SKM-1 treated with dmso at 0.1 percent for 144 hours (cell line): ENCODE measurements at regions not wholly inside any gene's neighbourhood (a gene's known extent, or its start where the extent isn't known, plus 50 kb on each side); places are given as distances from the start of the nearest gene placed in this dataset.

ENCODE experiments used
- DNase-seq: peaks from one replicate; lab custom pipeline; 2025; ENCODE audit not compliant: unreplicated experiment; lab: John Stamatoyannopoulos, UW

- no peak for DNase-seq
Observed at GRCh38 chr21:28754127-28754611, 238.5 kb downstream of the LTN1 start.

GRCh38 chr21:28752131-28752530 lies 240.5 kb downstream of the LTN1 start:
- no peak for DNase-seq

GRCh38 chr21:28751176-28751575 lies 241.5 kb downstream of the LTN1 start:
- no peak for DNase-seq

GRCh38 chr21:28750565-28750964 lies 242.1 kb downstream of the LTN1 start:
- no peak for DNase-seq

GRCh38 chr21:28749536-28749935 lies 243.1 kb downstream of the LTN1 start:
- DNase-seq, result no peak

GRCh38 chr21:28747464-28747863 lies 245.2 kb downstream of the LTN1 start:
- DNase-seq, result no peak

GRCh38 chr21:28746166-28746565 lies 246.5 kb downstream of the LTN1 start:
- no peak for DNase-seq

GRCh38 chr21:28745131-28746016 lies 247.3 kb downstream of the LTN1 start:
- DNase-seq, result peak; percentile 72

- no peak for DNase-seq
Observed at GRCh38 chr21:28743723-28744122, 249.0 kb downstream of the LTN1 start.

- DNase-seq, result no peak
Observed at GRCh38 chr21:28742527-28742926, 250.2 kb downstream of the LTN1 start.

- DNase-seq, result no peak
Observed at GRCh38 chr21:28740125-28740524, 252.6 kb downstream of the LTN1 start.

- DNase-seq, result no peak
Observed at GRCh38 chr21:28738882-28739281, 253.8 kb downstream of the LTN1 start.

GRCh38 chr21:28738420-28738704 lies 254.3 kb downstream of the LTN1 start:
- no peak for DNase-seq

- DNase-seq, result no peak
Observed at GRCh38 chr21:28737674-28738419, 254.8 kb downstream of the LTN1 start.

GRCh38 chr21:28734522-28735175 lies 258.0 kb downstream of the LTN1 start:
- DNase-seq, result no peak

GRCh38 chr21:28731700-28732321 lies 260.9 kb downstream of the LTN1 start:
- DNase-seq, result no peak

GRCh38 chr21:28729887-28730286 lies 262.8 kb downstream of the LTN1 start:
- DNase-seq, result no peak

GRCh38 chr21:28727809-28728208 lies 264.9 kb downstream of the LTN1 start:
- no peak for DNase-seq

- DNase-seq, result no peak
Observed at GRCh38 chr21:28725396-28725795, 267.3 kb downstream of the LTN1 start.

- no peak for DNase-seq
Observed at GRCh38 chr21:28723646-28724045, 269.0 kb downstream of the LTN1 start.

GRCh38 chr21:28719723-28720122 lies 273.0 kb downstream of the LTN1 start:
- no peak for DNase-seq
